GM13977 (cell line): ENCODE measurements at regions not wholly inside any gene's neighbourhood (a gene's known extent, or its start where the extent isn't known, plus 50 kb on each side); places are given as distances from the start of the nearest gene placed in this dataset.

Source experiments
- DNase-seq: peaks from one replicate; pipeline ENCODE4 v3.0.0; 2012; ENCODE audit warnings: low spot score
- CTCF ChIP-seq: IDR thresholded peaks from 2 replicates; pipeline ENCODE4 v1.5.1; 2012; ENCODE audit warnings: mild to moderate bottlenecking, control low read depth; ENCODE audit not compliant: insufficient read depth; ENCODE audit errors: extremely low read depth, missing control alignments
- in situ Hi-C: fragments of 300-500 bp; cut with MboI; formaldehyde crosslinking; loops from one replicate; pipeline ENCODE4 v1.12.0; 2022; ENCODE audit warnings: low sequenced_read_pairs, low pct_unique_long_range_greater_than_20kb, mixed read lengths, inconsistent platforms; ENCODE audit not compliant: unreplicated experiment

DNA sequence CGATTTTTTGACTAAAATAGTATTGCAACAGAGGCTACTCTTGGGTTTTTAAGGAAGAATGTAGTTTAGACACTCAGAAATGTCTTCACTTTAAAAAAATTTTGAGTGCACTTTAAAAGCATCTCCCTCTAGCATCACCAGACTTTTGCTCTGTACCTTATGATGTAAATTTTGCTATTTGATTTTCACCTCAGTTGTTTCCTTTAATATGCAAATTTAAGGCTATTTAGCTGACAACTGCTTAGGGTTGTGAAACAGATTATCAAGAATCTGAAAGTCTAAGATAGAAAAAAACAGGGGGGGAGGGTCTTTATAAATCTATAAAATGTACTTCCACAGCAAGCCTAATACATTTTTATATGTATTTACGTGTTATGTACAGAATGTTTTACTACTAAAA lies 92.9 kb upstream of the USP38 start:
- TF ChIP-seq CTCF: no peak
- in situ Hi-C loops: no loop called here
- no peak for DNase-seq

GRCh38 chr4:143095447-143095846 lies 89.3 kb upstream of the USP38 start:
- no peak for TF ChIP-seq CTCF
- in situ Hi-C loops: no loop called here

GRCh38 chr4:143097751-143098150 lies 87.0 kb upstream of the USP38 start:
- in situ Hi-C loops: no loop called here
- TF ChIP-seq CTCF: no peak
- DNase-seq: no peak

More at GRCh38 chr4:143095447-143095846, 89.3 kb upstream of the USP38 start:
- no peak for DNase-seq

GRCh38 chr4:143099693-143100092 lies 85.0 kb upstream of the USP38 start:
- DNase-seq: no peak
- TF ChIP-seq CTCF: no peak
- in situ Hi-C loops: no loop called here

GRCh38 chr4:143109376-143109775 lies 75.3 kb upstream of the USP38 start:
- no peak for TF ChIP-seq CTCF
- in situ Hi-C loops: no loop called here
- no peak for DNase-seq

GRCh38 chr4:143118663-143119062 lies 66.1 kb upstream of the USP38 start:
- in situ Hi-C loops: no loop called here
- DNase-seq: no peak
- TF ChIP-seq CTCF: no peak

GRCh38 chr4:143127621-143128020 lies 57.1 kb upstream of the USP38 start:
- in situ Hi-C loops: no loop called here
- TF ChIP-seq CTCF: no peak
- DNase-seq: no peak
